ENCODE measurements at regions not wholly inside any gene's neighbourhood (a gene's known extent, or its start where the extent isn't known, plus 50 kb on each side); places are given as distances from the start of the nearest gene placed in this dataset.
A peak's percentile ranks its signal among the peaks of the same experiment; 100 is the strongest.

DNA sequence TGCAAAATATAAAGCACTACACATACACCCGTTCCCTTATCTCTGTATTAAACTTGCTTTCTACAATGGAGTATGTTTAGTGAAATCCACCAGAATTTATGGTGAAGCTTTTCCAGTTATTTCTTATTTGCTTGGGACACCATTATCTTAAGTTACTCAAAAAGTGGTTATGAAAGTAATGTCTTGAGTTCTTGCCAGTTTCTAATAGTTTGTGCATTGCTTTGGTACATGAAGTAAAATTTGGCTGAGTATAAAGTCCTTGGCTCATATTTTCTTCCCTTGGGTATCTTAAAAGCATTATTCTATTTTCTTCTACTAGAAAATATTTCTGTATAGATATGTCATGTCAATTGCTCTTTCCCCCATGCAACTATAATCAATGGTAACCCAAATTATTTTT is 85.2 kb downstream of the POLR1F start:
- 3% methylated on average over 1 of the region's 1 CpG for WGBS (ENCODE audit: low lambda C conversion rate)
- H3K4me2 ChIP-seq: no peak overlapping the region
- no peaks in the 10 kb centered on the region for H3K27me3 ChIP-seq (ENCODE audit: insufficient read depth)
- H3K9me2 ChIP-seq: peaks cover 8% of the 10 kb centered on the region; the same call in 1 of the 2 replicates
- H3K36me3 ChIP-seq (replicated peaks in 1 of 2; ENCODE audit: control insufficient read depth in 1 of 2, insufficient read depth in 2 of 2, low read length in 1 of 2): no peaks in the 10 kb centered on the region
- no peaks in the 10 kb centered on the region for H3K9me3 ChIP-seq
- POLR2A ChIA-PET: no interaction called here
- no peaks in the 10 kb centered on the region for H3K4me1 ChIP-seq (ENCODE audit: control insufficient read depth in 1 of 2, insufficient read depth in 2 of 2, low read depth in 1 of 2, low read length in 1 of 2)
- TF ChIP-seq FOXJ3 (CRISPR knock-in tag; IDR thresholded peaks at IDR 0.05) (no peak), RAD21 (IDR thresholded peaks at IDR 0.05; ENCODE audit: low read length) (no peak), FOSL2 (IDR thresholded peaks at IDR 0.05; ENCODE audit: borderline replicate concordance, low read depth) (no peak)
- no peaks in the 10 kb centered on the region for H3K79me2 ChIP-seq (ENCODE audit: insufficient read depth)
- no peak overlapping the region for H3K27ac ChIP-seq (ENCODE audit: low read depth in 2 of 2, low read length in 1 of 2)
- no peak overlapping the region for H2AFZ ChIP-seq (ENCODE audit: low read depth)
- no peak for DNase-seq
- no peak overlapping the region for H3K4me3 ChIP-seq (ENCODE audit: low read depth in 2 of 2, low read length in 1 of 2)
- no peak overlapping the region for H3K9ac ChIP-seq
- no peaks in the 10 kb centered on the region for H4K20me1 ChIP-seq (ENCODE audit: insufficient read depth)
- CTCF ChIA-PET: no interaction called here
- H3F3A ChIP-seq (replicated peaks; ENCODE audit: insufficient read depth): no peaks in the 10 kb centered on the region

DNA sequence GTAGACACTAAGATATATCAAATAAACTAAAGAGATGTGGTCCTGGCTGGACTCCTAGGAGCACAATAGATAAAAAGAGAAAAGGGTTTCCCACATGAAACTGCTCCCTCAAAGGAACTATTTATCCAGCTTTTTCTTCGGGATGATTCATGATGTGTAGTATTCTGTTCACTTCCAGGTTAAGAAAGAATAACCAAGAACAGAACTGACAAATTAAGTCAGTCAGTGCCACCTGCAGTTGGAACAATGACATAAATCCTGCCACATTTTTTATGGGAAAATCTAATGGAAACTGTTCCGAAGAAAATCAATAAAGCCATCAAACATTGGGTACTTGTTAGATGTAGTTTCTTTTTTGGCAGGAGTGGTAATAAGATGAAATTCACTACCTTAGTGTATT is 87.1 kb downstream of the POLR1F start:
- H4K20me1 ChIP-seq (ENCODE audit: insufficient read depth): no peaks in the 10 kb centered on the region
- no peaks in the 10 kb centered on the region for H3K9me3 ChIP-seq
- DNase-seq: no peak
- no peak overlapping the region for H3K9ac ChIP-seq
- H3K9me2 ChIP-seq: peaks cover 8% of the 10 kb centered on the region; the same call in 1 of the 2 replicates
- no peak overlapping the region for H3K4me2 ChIP-seq
- H3K79me2 ChIP-seq (ENCODE audit: insufficient read depth): no peaks in the 10 kb centered on the region
- H3K36me3 ChIP-seq (replicated peaks in 1 of 2; ENCODE audit: control insufficient read depth in 1 of 2, insufficient read depth in 2 of 2, low read length in 1 of 2): no peaks in the 10 kb centered on the region
- H3K27ac ChIP-seq (ENCODE audit: low read depth in 2 of 2, low read length in 1 of 2): no peak overlapping the region
- 9% methylated on average over 2 of the region's 2 CpGs for WGBS (ENCODE audit: low lambda C conversion rate)
- no peaks in the 10 kb centered on the region for H3F3A ChIP-seq (replicated peaks; ENCODE audit: insufficient read depth)
- POLR2A ChIA-PET: no interaction called here
- H2AFZ ChIP-seq (ENCODE audit: low read depth): no peak overlapping the region
- TF ChIP-seq, protein P1, sequence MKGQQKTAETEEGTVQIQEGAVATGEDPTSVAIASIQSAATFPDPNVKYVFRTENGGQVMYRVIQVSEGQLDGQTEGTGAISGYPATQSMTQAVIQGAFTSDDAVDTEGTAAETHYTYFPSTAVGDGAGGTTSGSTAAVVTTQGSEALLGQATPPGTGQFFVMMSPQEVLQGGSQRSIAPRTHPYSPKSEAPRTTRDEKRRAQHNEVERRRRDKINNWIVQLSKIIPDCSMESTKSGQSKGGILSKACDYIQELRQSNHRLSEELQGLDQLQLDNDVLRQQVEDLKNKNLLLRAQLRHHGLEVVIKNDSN (IDR thresholded peaks at IDR 0.05; ENCODE audit: borderline replicate concordance, low read depth): no peak
- TF ChIP-seq TEAD4 (IDR thresholded peaks at IDR 0.05; ENCODE audit: borderline replicate concordance, insufficient read depth) (no peak), RAD21 (IDR thresholded peaks at IDR 0.05; ENCODE audit: low read length) (peak; percentile 5; the same call in 1 of the 2 replicates)
- no peaks in the 10 kb centered on the region for H3K4me1 ChIP-seq (ENCODE audit: control insufficient read depth in 1 of 2, insufficient read depth in 2 of 2, low read depth in 1 of 2, low read length in 1 of 2)
- H3K4me3 ChIP-seq (ENCODE audit: low read depth in 2 of 2, low read length in 1 of 2): no peak overlapping the region
- CTCF ChIA-PET: no interaction called here
- H3K27me3 ChIP-seq (ENCODE audit: insufficient read depth): no peaks in the 10 kb centered on the region

DNA sequence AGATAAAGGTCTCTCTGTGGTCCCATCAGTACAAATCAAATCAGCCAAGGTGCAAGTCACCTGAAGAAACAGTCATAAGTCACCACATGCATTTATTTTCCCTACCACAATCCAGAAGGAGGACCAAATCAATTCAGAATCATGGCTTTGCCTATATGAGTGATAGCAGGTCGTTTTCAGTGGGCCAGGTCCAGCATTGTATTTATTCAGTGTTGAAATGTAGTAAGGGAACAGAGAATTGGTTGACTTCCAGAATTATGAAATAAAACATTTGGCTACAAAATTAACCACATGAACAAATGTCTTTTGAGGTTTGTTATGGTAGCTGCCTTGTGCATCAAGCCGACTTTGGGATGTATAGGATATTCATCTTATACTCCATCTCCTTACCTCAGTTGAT is 88.4 kb downstream of the POLR1F start:
- ChIA-PET CTCF (interaction anchor here (0.6 kb wide), 1 partner anchor 70 kb away, joined by 3 read pairs; no protein-coding TSS in a partner anchor), POLR2A (no interaction called here)
- H3F3A ChIP-seq (replicated peaks; ENCODE audit: insufficient read depth): no peaks in the 10 kb centered on the region
- H4K20me1 ChIP-seq (ENCODE audit: insufficient read depth): no peaks in the 10 kb centered on the region
- no peaks in the 10 kb centered on the region for H3K4me1 ChIP-seq (ENCODE audit: control insufficient read depth in 1 of 2, insufficient read depth in 2 of 2, low read depth in 1 of 2, low read length in 1 of 2)
- no peak overlapping the region for H3K9ac ChIP-seq
- H3K9me2 ChIP-seq: peaks cover 8% of the 10 kb centered on the region; the same call in 1 of the 2 replicates
- no peak overlapping the region for H3K27ac ChIP-seq (ENCODE audit: low read depth in 2 of 2, low read length in 1 of 2)
- no peaks in the 10 kb centered on the region for H3K9me3 ChIP-seq
- H3K79me2 ChIP-seq (ENCODE audit: insufficient read depth): no peaks in the 10 kb centered on the region
- H3K27me3 ChIP-seq (ENCODE audit: insufficient read depth): no peaks in the 10 kb centered on the region
- H3K4me2 ChIP-seq: no peak overlapping the region
- no peak for TF ChIP-seq TAF1 (IDR thresholded peaks at IDR 0.05; ENCODE audit: borderline replicate concordance, low read depth, low read length)
- TF ChIP-seq RCOR1 (IDR thresholded peaks at IDR 0.05; ENCODE audit: low read length): no peak
- TF ChIP-seq FOSL2 (IDR thresholded peaks at IDR 0.05; ENCODE audit: borderline replicate concordance, low read depth): no peak
- TF ChIP-seq MEF2A (IDR thresholded peaks at IDR 0.05; ENCODE audit: borderline replicate concordance, low read depth): no peak
- TF ChIP-seq RFX5 (IDR thresholded peaks at IDR 0.05; ENCODE audit: low read length): no peak
- no peak for TF ChIP-seq FOXJ3 (CRISPR knock-in tag; IDR thresholded peaks at IDR 0.05)
- no peak for TF ChIP-seq NRF1 (IDR thresholded peaks at IDR 0.05; ENCODE audit: low read depth, low read length)
- TF ChIP-seq, protein P2, sequence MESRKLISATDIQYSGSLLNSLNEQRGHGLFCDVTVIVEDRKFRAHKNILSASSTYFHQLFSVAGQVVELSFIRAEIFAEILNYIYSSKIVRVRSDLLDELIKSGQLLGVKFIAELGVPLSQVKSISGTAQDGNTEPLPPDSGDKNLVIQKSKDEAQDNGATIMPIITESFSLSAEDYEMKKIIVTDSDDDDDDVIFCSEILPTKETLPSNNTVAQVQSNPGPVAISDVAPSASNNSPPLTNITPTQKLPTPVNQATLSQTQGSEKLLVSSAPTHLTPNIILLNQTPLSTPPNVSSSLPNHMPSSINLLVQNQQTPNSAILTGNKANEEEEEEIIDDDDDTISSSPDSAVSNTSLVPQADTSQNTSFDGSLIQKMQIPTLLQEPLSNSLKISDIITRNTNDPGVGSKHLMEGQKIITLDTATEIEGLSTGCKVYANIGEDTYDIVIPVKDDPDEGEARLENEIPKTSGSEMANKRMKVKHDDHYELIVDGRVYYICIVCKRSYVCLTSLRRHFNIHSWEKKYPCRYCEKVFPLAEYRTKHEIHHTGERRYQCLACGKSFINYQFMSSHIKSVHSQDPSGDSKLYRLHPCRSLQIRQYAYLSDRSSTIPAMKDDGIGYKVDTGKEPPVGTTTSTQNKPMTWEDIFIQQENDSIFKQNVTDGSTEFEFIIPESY (IDR thresholded peaks at IDR 0.05; ENCODE audit: borderline replicate concordance, low read depth): no peak
- TF ChIP-seq, protein P3, sequence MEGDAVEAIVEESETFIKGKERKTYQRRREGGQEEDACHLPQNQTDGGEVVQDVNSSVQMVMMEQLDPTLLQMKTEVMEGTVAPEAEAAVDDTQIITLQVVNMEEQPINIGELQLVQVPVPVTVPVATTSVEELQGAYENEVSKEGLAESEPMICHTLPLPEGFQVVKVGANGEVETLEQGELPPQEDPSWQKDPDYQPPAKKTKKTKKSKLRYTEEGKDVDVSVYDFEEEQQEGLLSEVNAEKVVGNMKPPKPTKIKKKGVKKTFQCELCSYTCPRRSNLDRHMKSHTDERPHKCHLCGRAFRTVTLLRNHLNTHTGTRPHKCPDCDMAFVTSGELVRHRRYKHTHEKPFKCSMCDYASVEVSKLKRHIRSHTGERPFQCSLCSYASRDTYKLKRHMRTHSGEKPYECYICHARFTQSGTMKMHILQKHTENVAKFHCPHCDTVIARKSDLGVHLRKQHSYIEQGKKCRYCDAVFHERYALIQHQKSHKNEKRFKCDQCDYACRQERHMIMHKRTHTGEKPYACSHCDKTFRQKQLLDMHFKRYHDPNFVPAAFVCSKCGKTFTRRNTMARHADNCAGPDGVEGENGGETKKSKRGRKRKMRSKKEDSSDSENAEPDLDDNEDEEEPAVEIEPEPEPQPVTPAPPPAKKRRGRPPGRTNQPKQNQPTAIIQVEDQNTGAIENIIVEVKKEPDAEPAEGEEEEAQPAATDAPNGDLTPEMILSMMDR (IDR thresholded peaks at IDR 0.05): no peak
- WGBS (ENCODE audit: low lambda C conversion rate): 2% methylated on average over 2 of the region's 2 CpGs
- H2AFZ ChIP-seq (ENCODE audit: low read depth): no peak overlapping the region
- H3K36me3 ChIP-seq (replicated peaks in 1 of 2; ENCODE audit: control insufficient read depth in 1 of 2, insufficient read depth in 2 of 2, low read length in 1 of 2): no peaks in the 10 kb centered on the region
- no peak overlapping the region for H3K4me3 ChIP-seq (ENCODE audit: low read depth in 2 of 2, low read length in 1 of 2)
- no peak for DNase-seq
